HG03060 (cell line): ENCODE measurements at regions not wholly inside any gene's neighbourhood (a gene's known extent, or its start where the extent isn't known, plus 50 kb on each side); places are given as distances from the start of the nearest gene placed in this dataset.

Source experiments
- ATAC-seq: cut with Tn5 transposase; IDR thresholded peaks from one replicate; pipeline ENCODE4 v1.9.1; 2021; ENCODE audit warnings: low read depth, moderate number of reproducible peaks; ENCODE audit not compliant: unreplicated experiment

DNA sequence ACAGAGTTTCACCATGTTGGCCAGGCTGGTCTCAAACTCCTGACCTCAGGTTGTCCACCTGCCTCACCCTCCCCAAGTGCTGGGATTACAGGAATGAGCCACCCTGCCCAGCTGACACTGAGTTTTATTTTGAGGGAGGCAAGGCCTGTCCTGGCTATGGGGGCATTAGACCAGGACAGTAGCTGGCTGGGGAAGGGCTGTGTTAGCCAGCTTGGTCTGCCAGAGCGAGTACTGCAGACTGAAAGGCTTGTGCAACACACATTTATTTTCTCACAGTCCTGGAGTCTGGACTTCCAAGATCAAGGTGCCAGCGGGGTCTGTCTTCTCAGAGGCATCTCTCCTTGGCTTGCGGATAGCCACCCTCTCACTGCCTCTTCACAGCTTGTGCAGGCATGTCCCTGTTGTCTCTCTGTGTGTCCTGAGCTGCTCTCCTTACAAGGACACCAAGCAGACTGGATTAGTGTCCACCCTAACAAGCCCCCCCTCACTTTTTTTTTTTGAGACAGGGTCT lies 59.4 kb upstream of the HAAO start:
- ATAC-seq, result no peak

DNA sequence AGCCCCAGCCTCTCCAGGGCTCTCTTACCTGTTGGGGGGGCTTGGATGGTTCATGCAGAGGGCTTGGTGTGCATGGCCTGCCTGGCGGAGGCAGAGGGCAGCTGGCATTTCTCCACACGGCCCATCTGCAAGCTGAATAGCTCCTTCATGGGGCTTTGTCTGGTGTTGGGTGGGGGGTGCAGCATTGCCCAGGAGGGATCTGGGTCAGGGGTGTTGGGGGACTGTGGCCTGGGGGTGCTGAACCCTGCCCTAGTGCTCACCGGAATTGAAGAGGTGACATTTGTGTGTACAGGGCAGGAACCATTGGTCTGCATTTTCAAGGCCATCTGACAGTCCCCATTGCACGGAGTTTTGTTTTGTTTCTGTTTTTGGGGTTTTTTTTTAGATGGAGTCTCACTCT lies 58.8 kb upstream of the HAAO start:
- ATAC-seq, result no peak

GRCh38 chr2:42850016-42850805 lies 57.8 kb upstream of the HAAO start:
- ATAC-seq, result no peak

- ATAC-seq, result no peak
Observed at GRCh38 chr2:42849311-42849710, 56.9 kb upstream of the HAAO start.

GRCh38 chr2:42848726-42849290 lies 56.4 kb upstream of the HAAO start:
- ATAC-seq, result no peak

- ATAC-seq, result no peak
Observed at GRCh38 chr2:42848265-42848664, 55.9 kb upstream of the HAAO start.

- ATAC-seq, result no peak
Observed at GRCh38 chr2:42847596-42848151, 55.3 kb upstream of the HAAO start.

GRCh38 chr2:42846932-42847595 lies 54.7 kb upstream of the HAAO start:
- ATAC-seq, result no peak

DNA sequence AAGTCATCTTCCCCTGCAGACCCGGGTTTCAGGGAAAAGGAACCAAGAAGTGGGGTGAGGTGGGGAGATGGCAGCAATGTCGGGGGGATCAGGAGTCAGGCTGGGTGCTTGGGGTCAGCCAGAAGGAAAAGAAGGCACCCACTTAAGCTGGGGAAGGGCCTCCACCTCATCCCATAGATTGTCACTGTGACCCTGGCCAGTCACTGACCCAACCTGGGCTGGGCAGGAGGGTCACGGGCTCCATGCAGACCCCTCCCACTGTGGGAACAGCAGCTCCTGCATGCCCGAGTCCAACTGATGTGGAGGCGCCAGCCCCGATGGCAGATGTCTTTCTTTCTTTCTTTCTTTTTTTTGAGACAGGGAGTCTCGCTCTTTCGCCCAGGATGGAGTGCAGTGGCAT lies 53.6 kb upstream of the HAAO start:
- no peak for ATAC-seq

DNA sequence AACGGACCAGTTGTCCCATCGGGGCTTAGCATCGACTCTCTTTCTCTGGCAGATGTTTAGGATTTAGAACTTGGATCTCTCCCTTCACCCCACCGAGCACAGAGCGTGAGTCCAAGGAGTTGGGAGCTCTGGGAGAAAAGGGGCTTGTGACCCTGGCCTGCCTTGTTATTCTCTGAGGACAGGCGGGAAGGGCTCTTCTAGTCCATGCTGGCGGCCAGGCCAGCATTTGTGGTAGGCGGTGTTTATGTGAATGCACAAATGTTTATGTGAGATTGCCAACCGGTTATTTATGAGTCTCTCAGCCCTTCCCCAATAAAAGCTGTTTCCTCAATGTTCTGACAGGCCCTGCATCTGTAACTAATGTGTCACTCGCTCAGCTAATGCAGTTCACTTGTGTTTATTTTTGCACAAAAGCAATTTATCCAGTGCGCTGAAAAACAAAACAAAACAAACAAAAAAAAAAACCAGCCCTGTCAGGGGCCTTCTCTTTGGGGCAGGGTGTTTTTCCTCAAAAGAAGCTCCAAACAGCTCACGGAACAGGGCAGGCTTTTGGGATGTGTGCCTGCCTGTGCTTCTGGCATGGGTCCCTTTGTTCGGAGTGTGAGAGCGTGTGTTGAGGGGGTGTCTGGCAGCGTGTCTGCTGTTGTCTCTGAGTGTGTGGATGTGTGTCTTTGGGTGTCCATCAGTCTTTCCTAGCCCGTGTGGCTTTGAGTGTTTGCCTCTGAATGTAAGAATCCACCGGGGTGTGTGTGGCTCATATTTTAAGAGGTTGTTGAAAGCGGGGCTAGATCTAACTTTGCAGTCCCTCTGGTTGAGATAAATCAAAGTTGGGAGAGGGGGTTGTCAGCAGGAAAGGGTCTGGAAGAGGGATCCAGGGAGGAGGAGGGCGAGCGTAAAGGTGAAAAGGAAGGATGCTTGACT lies 52.8 kb upstream of the HAAO start:
- ATAC-seq, result no peak

GRCh38 chr2:42844366-42844765 lies 52.0 kb upstream of the HAAO start:
- no peak for ATAC-seq

DNA sequence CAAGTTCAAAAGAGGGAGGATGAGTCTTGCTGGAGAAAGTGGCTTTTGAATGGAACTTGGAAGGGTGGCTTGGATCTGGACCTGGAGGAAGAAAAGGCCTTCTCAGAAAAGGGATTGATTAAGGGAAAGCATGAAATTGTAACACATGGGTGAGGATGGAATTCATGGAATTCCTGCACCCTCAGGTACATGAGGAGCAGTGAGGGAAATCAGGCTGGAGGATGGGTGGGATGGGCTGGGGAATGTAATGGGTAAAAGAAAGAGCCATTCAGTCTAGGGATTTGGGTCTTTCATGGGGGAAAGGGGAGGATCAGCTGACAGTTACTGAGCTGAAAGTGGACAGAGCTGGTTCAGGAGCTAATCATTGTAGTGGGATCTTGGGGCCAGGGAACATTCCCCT lies 51.2 kb upstream of the HAAO start:
- ATAC-seq, result no peak

DNA sequence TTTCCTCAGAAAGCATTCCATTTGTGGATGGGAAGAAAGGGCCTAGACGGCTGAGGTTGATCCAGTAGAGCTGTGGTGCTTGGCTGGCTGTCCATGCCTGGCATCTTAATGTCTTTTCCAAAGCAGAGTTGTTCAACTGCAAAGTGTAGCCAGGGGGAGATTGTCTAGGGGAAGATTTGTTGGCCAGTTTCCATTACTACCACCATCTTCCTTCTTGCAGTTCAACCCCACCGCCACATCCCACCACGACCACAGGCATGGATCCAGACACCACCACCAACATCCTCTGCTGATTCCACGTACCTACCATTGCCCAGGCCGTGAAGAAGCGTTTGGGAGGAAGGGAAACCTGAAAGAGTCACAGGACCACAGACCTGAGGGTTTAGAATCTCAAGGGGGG lies 50.7 kb upstream of the HAAO start:
- ATAC-seq, result no peak

DNA sequence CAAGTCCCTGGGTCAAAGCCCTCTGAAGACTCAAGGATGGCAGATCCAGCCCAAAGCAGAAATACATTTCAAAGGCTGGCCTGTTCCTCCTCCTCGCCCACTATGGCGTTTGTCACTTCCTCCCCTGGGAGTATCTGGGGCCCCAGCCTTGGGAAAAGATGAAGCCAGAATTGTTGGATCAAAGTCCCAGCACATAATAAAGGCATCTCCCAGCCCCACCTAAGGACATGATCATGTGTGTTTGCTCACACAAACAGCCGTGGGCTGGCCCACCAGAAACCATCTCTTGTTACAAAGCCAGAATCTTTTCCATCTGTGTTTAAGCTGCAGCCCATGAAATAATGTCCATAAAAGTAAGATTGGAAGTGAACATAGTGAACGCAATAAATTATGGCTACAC lies 50.1 kb upstream of the HAAO start:
- no peak for ATAC-seq
